Hepatocyte (in vitro differentiated cells): ENCODE measurements at regions not wholly inside any gene's neighbourhood (a gene's known extent, or its start where the extent isn't known, plus 50 kb on each side); places are given as distances from the start of the nearest gene placed in this dataset.

Experiments
- DNase-seq: peaks from one replicate; pipeline ENCODE4 v3.0.0-alpha.2; 2016; ENCODE audit warnings: low spot score
- H2AFZ ChIP-seq: fragments of 200-600 bp; sonication (generic); 2 replicates; pipeline ENCODE4 v1.6.0; 2016; ENCODE audit warnings: antibody characterized with exemption, mild to moderate bottlenecking
- H3K27ac ChIP-seq: fragments of 200-600 bp; sonication (generic); 2 replicates; pipeline ENCODE4 v1.5.1; 2016; ENCODE audit warnings: mild to moderate bottlenecking
- H3K27me3 ChIP-seq: fragments of 200-600 bp; sonication (generic); 2 replicates; pipeline ENCODE4 v1.6.1; 2016
- H3K36me3 ChIP-seq: fragments of 200-600 bp; sonication (generic); replicated peaks from 2 replicates; pipeline ENCODE4 v1.5.1; 2016; ENCODE audit warnings: low read depth; ENCODE audit not compliant: insufficient read depth
- H3K4me1 ChIP-seq: fragments of 200-600 bp; sonication (generic); 2 replicates; pipeline ENCODE4 v1.5.1; 2016; ENCODE audit warnings: mild to moderate bottlenecking, moderate library complexity; ENCODE audit not compliant: insufficient read depth
- H3K4me2 ChIP-seq: fragments of 200-600 bp; sonication (generic); 2 replicates; pipeline ENCODE4 v1.6.0; 2016
- H3K4me3 ChIP-seq: fragments of 200-600 bp; sonication (generic); 2 replicates; pipeline ENCODE4 v1.5.1; 2016; ENCODE audit warnings: mild to moderate bottlenecking
- H3K79me2 ChIP-seq: fragments of 200-600 bp; sonication (generic); 2 replicates; pipeline ENCODE4 v1.6.0; 2017; ENCODE audit warnings: mild to moderate bottlenecking
- H3K9me2 ChIP-seq: fragments of 200-600 bp; sonication (generic); replicated peaks from 2 replicates; pipeline ENCODE4 v1.6.0; 2017; ENCODE audit warnings: mild to moderate bottlenecking; ENCODE audit not compliant: insufficient read depth
- H3K9me3 ChIP-seq: fragments of 200-600 bp; sonication (generic); 2 replicates; pipeline ENCODE4 v1.5.1; 2016; ENCODE audit warnings: low read depth, mild to moderate bottlenecking
- H4K20me1 ChIP-seq: fragments of 200-600 bp; sonication (generic); 2 replicates; pipeline ENCODE4 v1.6.0; 2016; ENCODE audit warnings: mild to moderate bottlenecking; ENCODE audit not compliant: insufficient read depth, poor library complexity, severe bottlenecking
- EZH2 ChIP-seq: fragments of 200-600 bp; sonication (generic); IDR thresholded peaks from 2 replicates; pipeline ENCODE4 v1.6.1; 2016; ENCODE audit warnings: antibody characterized with exemption, mild to moderate bottlenecking, borderline replicate concordance
- EZH2phosphoT487 ChIP-seq: fragments of 200-600 bp; sonication (generic); IDR thresholded peaks from one replicate; pipeline ENCODE4 v1.6.1; 2018; ENCODE audit warnings: antibody characterized with exemption, mild to moderate bottlenecking, low read depth, moderate library complexity; ENCODE audit not compliant: unreplicated experiment, severe bottlenecking
- WGBS: methylation state at CpG from one replicate; pipeline ENCODE4 v1.1.6; 2016; ENCODE audit warnings: low lambda C conversion rate; ENCODE audit errors: missing lambda C conversion rate; 5-methylcytosine and 5-hydroxymethylcytosine counted together
- TF ChIP-seq, protein P1 (sequence below): fragments of 200-600 bp; sonication (generic); IDR thresholded peaks from 2 replicates; pipeline ENCODE4 v1.5.1; 2016; ENCODE audit warnings: antibody characterized with exemption, mild to moderate bottlenecking; ENCODE audit not compliant: poor library complexity

DNA sequence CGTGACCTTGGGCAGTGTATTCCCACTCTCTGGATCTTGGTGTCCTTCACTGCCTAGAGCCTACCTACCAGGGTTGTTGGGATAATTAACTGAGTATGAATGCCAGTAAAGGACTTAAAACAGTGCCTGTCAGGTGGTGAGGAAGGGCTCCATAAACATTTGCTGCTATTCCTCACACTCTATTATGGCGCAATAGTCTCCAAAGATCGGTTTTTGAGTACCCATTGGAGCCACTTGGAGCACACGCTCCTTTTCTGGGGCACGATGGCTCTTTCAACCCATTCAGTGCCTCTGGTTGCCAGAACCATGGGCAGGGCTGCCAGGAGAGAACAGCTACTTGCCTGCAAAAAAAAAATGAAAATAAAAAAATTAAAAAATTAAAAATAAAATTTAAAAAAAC is 296.6 kb upstream of the PPARGC1A start:
- H3K27me3 ChIP-seq: peaks cover 4% of the 10 kb centered on the region
- DNase-seq: no peak
- H4K20me1 ChIP-seq: no peaks in the 10 kb centered on the region
- no peaks in the 10 kb centered on the region for H3K4me1 ChIP-seq
- no peak for TF ChIP-seq EZH2
- no peak for TF ChIP-seq EZH2phosphoT487
- TF ChIP-seq, protein P1, sequence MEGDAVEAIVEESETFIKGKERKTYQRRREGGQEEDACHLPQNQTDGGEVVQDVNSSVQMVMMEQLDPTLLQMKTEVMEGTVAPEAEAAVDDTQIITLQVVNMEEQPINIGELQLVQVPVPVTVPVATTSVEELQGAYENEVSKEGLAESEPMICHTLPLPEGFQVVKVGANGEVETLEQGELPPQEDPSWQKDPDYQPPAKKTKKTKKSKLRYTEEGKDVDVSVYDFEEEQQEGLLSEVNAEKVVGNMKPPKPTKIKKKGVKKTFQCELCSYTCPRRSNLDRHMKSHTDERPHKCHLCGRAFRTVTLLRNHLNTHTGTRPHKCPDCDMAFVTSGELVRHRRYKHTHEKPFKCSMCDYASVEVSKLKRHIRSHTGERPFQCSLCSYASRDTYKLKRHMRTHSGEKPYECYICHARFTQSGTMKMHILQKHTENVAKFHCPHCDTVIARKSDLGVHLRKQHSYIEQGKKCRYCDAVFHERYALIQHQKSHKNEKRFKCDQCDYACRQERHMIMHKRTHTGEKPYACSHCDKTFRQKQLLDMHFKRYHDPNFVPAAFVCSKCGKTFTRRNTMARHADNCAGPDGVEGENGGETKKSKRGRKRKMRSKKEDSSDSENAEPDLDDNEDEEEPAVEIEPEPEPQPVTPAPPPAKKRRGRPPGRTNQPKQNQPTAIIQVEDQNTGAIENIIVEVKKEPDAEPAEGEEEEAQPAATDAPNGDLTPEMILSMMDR: no peak
- H3K4me3 ChIP-seq: no peak overlapping the region
- H3K9me3 ChIP-seq: no peaks in the 10 kb centered on the region
- no peak overlapping the region for H3K4me2 ChIP-seq
- H3K9me2 ChIP-seq: no peaks in the 10 kb centered on the region
- 95% methylated on average over 5 of the region's 5 CpGs for WGBS
- H2AFZ ChIP-seq: no peak overlapping the region
- no peaks in the 10 kb centered on the region for H3K79me2 ChIP-seq
- H3K27ac ChIP-seq: no peak overlapping the region
- H3K36me3 ChIP-seq: no peaks in the 10 kb centered on the region

DNA sequence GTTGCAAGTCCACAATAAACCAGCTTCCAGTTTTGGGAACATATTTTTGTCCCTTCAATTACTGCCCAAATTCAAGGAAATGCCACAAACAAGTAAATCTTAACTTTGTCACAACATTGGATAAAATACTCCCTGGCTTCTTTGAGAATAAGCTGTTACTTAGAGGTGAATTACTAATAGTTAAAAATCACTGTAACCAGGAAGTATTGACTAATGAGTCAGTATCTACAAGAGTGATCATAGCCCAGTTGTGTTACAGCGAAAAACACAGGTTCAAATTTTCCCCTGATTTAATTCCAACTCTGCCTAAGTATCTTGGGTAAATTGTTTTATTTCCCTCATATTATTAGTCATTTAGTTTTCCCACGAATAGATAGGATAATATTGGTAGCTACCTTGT is 291.2 kb upstream of the PPARGC1A start:
- 90% methylated on average over 2 of the region's 2 CpGs for WGBS
- Histone ChIP-seq H3K4me2 (no peak overlapping the region), H3K4me1 (no peaks in the 10 kb centered on the region), H3K36me3 (no peaks in the 10 kb centered on the region), H3K27ac (no peak overlapping the region), H3K4me3 (no peak overlapping the region), H3K79me2 (no peaks in the 10 kb centered on the region), H4K20me1 (no peaks in the 10 kb centered on the region), H2AFZ (no peak overlapping the region), H3K9me3 (no peaks in the 10 kb centered on the region), H3K9me2 (no peaks in the 10 kb centered on the region), H3K27me3 (peaks cover 4% of the 10 kb centered on the region)
- no peak for DNase-seq
- TF ChIP-seq EZH2 (no peak), EZH2phosphoT487 (no peak)
- TF ChIP-seq, protein P1: no peak

DNA sequence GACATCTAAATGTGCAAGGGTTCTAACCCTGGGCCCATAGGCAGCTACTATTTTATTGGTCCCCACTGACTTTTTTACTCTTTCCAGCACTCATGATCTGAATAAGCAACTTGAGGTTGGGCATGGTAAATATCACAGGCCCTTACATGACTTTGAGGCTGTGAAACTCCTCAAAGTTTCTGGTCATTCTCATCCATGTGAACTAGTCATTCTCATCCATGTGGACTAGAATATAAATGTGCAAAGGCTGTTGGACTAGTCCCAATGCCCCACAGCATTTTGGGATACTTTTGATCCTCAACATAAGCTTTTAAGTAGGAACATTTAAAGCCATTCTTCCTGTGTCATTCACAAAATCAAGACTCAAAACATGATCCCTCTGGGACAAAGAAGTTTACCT is 290.7 kb upstream of the PPARGC1A start:
- Histone ChIP-seq H3K79me2 (no peaks in the 10 kb centered on the region), H3K4me2 (no peak overlapping the region)
- DNase-seq: no peak

More for the DNA sequence above, 290.7 kb upstream of the PPARGC1A start:
- Histone ChIP-seq H3K27me3 (peaks cover 4% of the 10 kb centered on the region), H3K4me1 (no peaks in the 10 kb centered on the region), H4K20me1 (no peaks in the 10 kb centered on the region), H2AFZ (no peak overlapping the region), H3K9me3 (no peaks in the 10 kb centered on the region), H3K27ac (no peak overlapping the region), H3K9me2 (no peaks in the 10 kb centered on the region), H3K4me3 (no peak overlapping the region), H3K36me3 (no peaks in the 10 kb centered on the region)
- TF ChIP-seq EZH2phosphoT487 (no peak), EZH2 (no peak)
- TF ChIP-seq, protein P1: no peak
